ENCODE measurements at regions not wholly inside any gene's neighbourhood (a gene's known extent, or its start where the extent isn't known, plus 50 kb on each side); places are given as distances from the start of the nearest gene placed in this dataset.

- TF ChIP-seq JUNB (IDR thresholded peaks at IDR 0.05; ENCODE audit: unreplicated experiment) (no peak), ZNF114 (CRISPR knock-in tag; IDR thresholded peaks at IDR 0.05) (no peak), CTCF (conservative IDR thresholded peaks at IDR 0.05; ENCODE audit: low read depth in 2 of 2) (no peak), ZNF462 (CRISPR knock-in tag; IDR thresholded peaks at IDR 0.05) (no peak)
- Histone ChIP-seq H2AFZ (no peak overlapping the region), H4K20me1 (replicated peaks; ENCODE audit: insufficient read depth) (no peaks in the 10 kb centered on the region), H3K27me3 (ENCODE audit: insufficient read depth) (no peaks in the 10 kb centered on the region), H3F3A (replicated peaks; ENCODE audit: low read depth) (no peaks in the 10 kb centered on the region), H3K36me3 (ENCODE audit: insufficient read depth) (no peaks in the 10 kb centered on the region), H3K79me2 (replicated peaks; ENCODE audit: insufficient read depth) (no peaks in the 10 kb centered on the region), H3K27ac (ENCODE audit: low read depth) (no peak overlapping the region), H3K4me1 (ENCODE audit: insufficient read depth) (no peaks in the 10 kb centered on the region), H3K9me2 (ENCODE audit: insufficient read depth) (no peaks in the 10 kb centered on the region), H3K4me3 (no peak overlapping the region), H3K4me2 (no peak overlapping the region)
- Mint-ChIP-seq H3K9me3 (0 out of 3 replicates have a peak, but pooled peaks cover 3% of the 10 kb centered on the region), H3K36me3 (ENCODE audit: low read depth) (no peaks in the 10 kb centered on the region), H3K4me1 (no peaks in the 10 kb centered on the region), H3K27ac (no peak overlapping the region), H3K4me3 (no peak overlapping the region), H3K27me3 (ENCODE audit: insufficient read depth, low read depth, poor library complexity) (no peaks in the 10 kb centered on the region)
- ATAC-seq = no peak
- DNase-seq (ENCODE audit: low spot score) = no peak
These were observed 115.4 kb upstream of the ETV6 start for GRCh38 chr12:11534064-11534463.

GRCh38 chr12:11535127-11535526 lies 114.3 kb upstream of the ETV6 start:
- Mint-ChIP-seq H3K36me3 (ENCODE audit: low read depth) (no peaks in the 10 kb centered on the region), H3K27ac (no peak overlapping the region), H3K9me3 (0 out of 3 replicates have a peak, but pooled peaks cover 6% of the 10 kb centered on the region), H3K4me1 (no peaks in the 10 kb centered on the region), H3K4me3 (no peak overlapping the region), H3K27me3 (ENCODE audit: insufficient read depth, low read depth, poor library complexity) (no peaks in the 10 kb centered on the region)
- Histone ChIP-seq H3K79me2 (replicated peaks; ENCODE audit: insufficient read depth) (no peaks in the 10 kb centered on the region), H3F3A (replicated peaks; ENCODE audit: low read depth) (no peaks in the 10 kb centered on the region), H3K4me3 (no peak overlapping the region), H3K36me3 (ENCODE audit: insufficient read depth) (no peaks in the 10 kb centered on the region), H3K4me2 (no peak overlapping the region), H3K27ac (ENCODE audit: low read depth) (no peak overlapping the region), H3K4me1 (ENCODE audit: insufficient read depth) (no peaks in the 10 kb centered on the region), H3K9me2 (ENCODE audit: insufficient read depth) (no peaks in the 10 kb centered on the region), H4K20me1 (replicated peaks; ENCODE audit: insufficient read depth) (no peaks in the 10 kb centered on the region), H3K27me3 (ENCODE audit: insufficient read depth) (no peaks in the 10 kb centered on the region), H2AFZ (no peak overlapping the region)
- no peak for ATAC-seq
- no peak for DNase-seq (ENCODE audit: low spot score)
- TF ChIP-seq ZNF331 (CRISPR knock-in tag; IDR thresholded peaks at IDR 0.05; ENCODE audit: low read depth) (no peak), STAT1 (IDR thresholded peaks at IDR 0.05; ENCODE audit: unreplicated experiment) (no peak), EZH2phosphoT487 (IDR thresholded peaks at IDR 0.05; ENCODE audit: unreplicated experiment) (no peak), JUNB (IDR thresholded peaks at IDR 0.05; ENCODE audit: unreplicated experiment) (no peak), CREB1 (CRISPR knock-in tag; IDR thresholded peaks at IDR 0.05; ENCODE audit: low read depth) (no peak), CTCF (conservative IDR thresholded peaks at IDR 0.05; ENCODE audit: low read depth in 2 of 2) (no peak)
